ENCODE measurements at regions not wholly inside any gene's neighbourhood (a gene's known extent, or its start where the extent isn't known, plus 50 kb on each side); places are given as distances from the start of the nearest gene placed in this dataset.

- DNase-seq (ENCODE audit: low read depth) = no peak
These were observed 157.3 kb downstream of the ZNF281 start for GRCh38 chr1:200252531-200252930.

DNA sequence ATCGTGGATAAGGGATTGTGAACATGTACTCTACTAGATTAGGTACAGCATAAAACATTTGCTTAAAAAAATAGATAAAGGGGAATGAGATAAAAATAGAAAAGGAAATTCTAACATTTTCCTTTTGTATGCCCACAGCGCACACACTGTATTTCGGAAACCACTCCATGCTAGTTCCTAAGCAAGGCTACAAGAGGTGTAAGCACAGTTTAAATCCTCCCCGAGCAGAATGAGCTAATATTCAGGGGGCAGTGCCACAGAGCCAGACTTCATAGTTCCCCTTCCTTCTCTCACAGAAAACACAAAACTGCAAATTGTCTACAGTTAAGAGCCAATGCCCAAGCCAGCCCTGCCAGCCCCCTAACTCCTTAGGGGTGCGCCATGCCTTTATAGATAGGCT lies 159.4 kb downstream of the ZNF281 start:
- no peak for DNase-seq (ENCODE audit: low read depth)

- DNase-seq (ENCODE audit: low read depth) = no peak
These were observed 161.3 kb downstream of the ZNF281 start for GRCh38 chr1:200248541-200248940.

DNA sequence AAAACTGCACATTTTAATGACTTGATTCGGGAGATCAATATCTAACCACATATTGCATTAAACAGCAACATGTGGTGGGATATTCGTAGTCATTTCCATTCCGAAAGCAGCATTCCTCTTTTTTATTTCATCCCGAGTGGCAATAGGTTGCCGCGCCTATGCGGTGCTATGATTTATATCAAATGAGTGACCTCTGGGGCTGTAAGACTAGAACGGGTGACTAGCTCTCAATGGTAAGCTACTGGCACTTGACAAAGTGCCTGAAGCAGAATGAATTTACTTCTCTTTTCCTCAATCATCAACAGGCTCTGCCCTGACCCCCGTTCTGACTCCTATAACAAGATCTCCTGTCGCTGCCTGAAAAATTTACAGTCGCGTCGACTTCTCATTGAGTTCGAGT lies 162.3 kb downstream of the ZNF281 start:
- DNase-seq (ENCODE audit: low read depth) = no peak

DNA sequence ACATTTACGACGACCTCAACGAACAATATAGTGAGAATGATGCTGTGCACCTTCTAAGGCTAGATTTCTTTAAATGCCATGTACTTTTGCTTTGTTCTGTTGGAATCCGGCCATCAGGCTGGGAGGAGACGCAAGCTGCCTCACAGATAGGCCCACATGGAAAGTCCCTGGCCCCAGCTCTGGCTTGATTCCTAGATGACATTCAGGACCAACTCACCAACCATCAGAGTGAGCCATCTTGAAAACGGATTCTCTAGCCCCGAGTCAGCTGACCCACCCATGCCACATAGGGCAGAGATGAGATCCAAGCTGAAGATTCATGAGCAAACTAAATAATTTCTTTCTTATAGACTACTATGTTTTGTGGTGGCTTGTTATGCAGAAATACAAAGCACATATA lies 164.4 kb downstream of the ZNF281 start:
- DNase-seq (ENCODE audit: low read depth) = no peak

DNA sequence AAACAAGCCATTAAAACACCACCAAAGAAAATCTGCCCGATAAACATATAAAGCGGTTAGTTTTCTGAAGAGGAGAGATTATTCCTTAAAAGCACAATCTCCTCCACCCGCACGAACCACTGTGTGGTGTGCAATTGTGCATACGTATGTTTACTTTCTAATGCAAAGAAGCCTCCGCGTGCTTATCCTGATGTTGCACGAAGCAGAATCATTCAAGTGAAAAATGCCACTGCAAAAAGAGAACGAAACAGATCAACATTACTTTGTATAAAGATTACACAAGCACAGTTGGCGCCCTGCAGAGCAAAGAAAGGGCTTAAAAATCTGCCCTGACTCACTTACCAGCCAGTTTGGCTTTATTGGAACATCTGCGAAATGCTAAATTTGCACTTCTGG lies 166.8 kb downstream of the ZNF281 start:
- DNase-seq (ENCODE audit: low read depth) = no peak

DNA sequence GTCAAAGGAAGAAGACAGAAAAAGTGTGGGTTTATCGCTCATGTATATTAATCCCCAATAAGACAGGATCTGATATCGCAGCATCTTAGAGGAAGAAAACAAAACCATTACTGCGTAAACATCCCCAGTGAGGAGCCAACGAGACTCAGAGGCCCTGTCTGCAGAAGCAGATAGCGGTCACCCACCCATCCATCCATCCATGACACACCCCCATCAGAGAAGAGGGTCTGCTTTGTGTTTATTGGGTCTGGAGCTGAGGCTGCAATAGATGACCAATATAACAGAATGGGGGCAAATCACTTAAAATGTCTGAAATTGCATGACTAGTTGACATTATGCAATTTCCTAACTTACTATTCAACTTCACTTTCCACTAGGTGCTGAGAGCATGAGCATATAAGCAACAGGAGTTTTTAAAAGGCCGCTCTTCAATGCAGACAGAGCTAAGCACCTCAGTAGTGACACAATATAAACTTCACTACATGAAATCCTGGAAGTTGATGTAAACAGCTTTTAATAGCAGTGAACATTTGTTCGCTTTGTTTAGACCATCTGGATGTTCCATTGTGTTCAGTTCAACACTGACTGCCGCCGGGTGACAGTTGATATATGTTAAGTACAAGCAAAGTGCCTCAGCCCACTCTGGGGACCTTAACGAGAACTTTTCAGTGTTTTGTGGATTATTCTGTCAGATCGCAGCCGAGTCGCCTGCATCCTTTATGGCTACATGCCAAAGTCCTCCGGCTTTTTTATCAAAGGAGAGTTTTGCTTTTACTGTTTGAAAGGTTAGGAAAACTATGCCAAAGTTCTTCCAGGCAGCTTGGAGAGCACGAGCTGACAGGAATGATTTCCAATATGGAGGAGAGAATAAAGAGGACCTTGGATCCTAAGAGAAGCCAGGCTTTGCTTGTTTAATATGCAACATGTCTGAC lies 167.5 kb downstream of the ZNF281 start:
- DNase-seq (ENCODE audit: low read depth) = no peak

GRCh38 chr1:200240656-200241055 lies 169.2 kb downstream of the ZNF281 start:
- DNase-seq (ENCODE audit: low read depth) = no peak

DNA sequence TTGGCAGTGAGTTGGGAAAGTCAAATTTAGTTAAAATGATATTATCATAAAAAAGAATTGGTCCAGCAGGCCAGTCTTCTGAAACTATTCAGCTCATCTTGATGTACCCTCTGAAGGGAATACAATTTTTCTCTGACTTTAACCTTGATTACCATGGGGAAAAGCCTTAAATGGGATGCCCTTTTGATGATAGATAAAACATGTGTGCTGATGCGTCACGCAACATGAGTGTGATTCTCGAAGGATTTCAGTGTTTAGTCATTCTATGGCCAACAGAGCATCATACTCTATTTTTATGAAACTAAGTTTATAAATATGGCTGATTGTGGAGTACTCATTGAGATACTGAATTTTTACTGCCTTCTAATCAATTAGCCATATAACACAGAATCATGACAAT lies 171.5 kb downstream of the ZNF281 start:
- no peak for DNase-seq (ENCODE audit: low read depth)

GRCh38 chr1:200237066-200237465 lies 172.8 kb downstream of the ZNF281 start:
- no peak for DNase-seq (ENCODE audit: low read depth)

GRCh38 chr1:200234938-200235337 lies 174.9 kb downstream of the ZNF281 start:
- no peak for DNase-seq (ENCODE audit: low read depth)

DNA sequence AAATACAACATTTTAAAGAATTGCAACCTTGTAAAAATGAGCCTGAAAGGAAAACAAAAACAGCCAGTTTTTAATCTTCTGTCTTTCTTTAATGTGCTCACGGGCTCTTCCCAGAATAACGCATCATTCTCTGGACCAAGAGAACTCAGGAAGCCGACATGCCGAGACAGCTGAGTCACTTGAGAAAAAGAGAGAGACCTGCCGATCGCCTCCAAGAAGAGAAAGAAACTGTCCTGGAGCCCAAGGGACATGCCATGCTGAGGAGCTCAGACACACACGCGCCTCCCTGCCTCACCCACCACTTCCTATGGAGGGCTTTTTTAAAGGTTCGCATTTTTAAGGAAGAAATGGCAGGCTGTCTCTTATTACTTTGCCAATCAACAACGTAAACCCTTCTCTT lies 176.4 kb downstream of the ZNF281 start:
- no peak for DNase-seq (ENCODE audit: low read depth)

- DNase-seq (ENCODE audit: low read depth) = no peak
These were observed 178.0 kb downstream of the ZNF281 start for GRCh38 chr1:200231787-200232231.

DNA sequence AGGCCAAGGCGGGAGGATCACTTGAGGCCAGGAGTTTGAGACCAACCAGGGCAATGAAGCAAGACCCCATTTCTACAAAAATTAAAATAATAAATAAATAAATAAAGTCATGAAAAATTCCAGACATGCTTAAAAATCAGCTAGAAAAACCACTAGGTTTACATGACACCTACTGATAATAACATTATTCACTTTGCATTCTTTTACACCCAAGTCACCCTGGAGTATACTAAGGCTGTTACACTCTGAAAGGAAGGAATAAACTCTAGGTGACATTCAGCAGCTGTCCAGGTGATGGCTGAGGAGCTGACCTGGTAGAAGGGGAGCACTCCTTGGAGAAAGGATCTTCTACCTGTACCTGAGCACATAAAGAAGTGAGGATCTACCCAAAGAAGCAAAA lies 179.2 kb downstream of the ZNF281 start:
- no peak for DNase-seq (ENCODE audit: low read depth)

- no peak for DNase-seq (ENCODE audit: low read depth)
These were observed 181.3 kb downstream of the ZNF281 start for GRCh38 chr1:200228486-200228885.

DNA sequence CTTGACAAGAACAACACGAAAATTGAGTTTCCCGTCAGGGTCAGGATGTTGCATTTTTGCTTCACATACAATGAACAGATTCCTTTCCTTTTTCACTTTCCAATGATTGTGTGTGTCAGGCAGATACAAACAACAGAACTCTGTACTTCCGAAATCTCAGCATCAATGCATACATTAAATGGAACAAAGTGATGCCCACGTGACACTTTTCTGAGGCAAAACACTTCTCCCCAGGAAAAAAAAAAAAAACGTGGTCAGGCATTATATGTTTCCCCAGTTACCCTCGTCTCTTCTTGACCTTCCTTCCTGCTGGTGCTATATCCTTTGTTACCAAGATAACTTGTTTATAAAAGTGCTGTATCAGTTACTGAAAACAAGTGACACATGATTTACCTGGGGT lies 181.8 kb downstream of the ZNF281 start:
- no peak for DNase-seq (ENCODE audit: low read depth)
